Gastroesophageal sphincter (tissue), 3 donors: ENCODE measurements at regions not wholly inside any gene's neighbourhood (a gene's known extent, or its start where the extent isn't known, plus 50 kb on each side); places are given as distances from the start of the nearest gene placed in this dataset.

Source experiments
- CTCF ChIP-seq, 4 experiments: fragments of 200-600 bp in 2 of 4; fragments of 450-650 bp in 2 of 4; sonication (generic) in 1 of 4; IDR thresholded peaks; one replicate each; pipeline ENCODE4 v1.5.1; 2017 to 2019; ENCODE audit warnings: antibody characterized with exemption in 4 of 4, mild to moderate bottlenecking in 2 of 4, moderate library complexity in 2 of 4
- POLR2A ChIP-seq, 2 donors: fragments of 450-650 bp; IDR thresholded peaks; one replicate each; pipeline ENCODE4 v1.6.1; 2017; ENCODE audit warnings: antibody characterized with exemption in 2 of 2, mild to moderate bottlenecking in 2 of 2, moderate library complexity in 1 of 2

- TF ChIP-seq CTCF (IDR thresholded peaks at IDR 0.05) (no peak), POLR2A (IDR thresholded peaks at IDR 0.05) (no peak)
These were observed 107.5 kb upstream of the TLR4 start for GRCh38 chr9:117596678-117597077.
